Skeletal muscle tissue (tissue), 1 donor: ENCODE measurements at regions not wholly inside any gene's neighbourhood (a gene's known extent, or its start where the extent isn't known, plus 50 kb on each side); places are given as distances from the start of the nearest gene placed in this dataset.

Experiments used
- small RNA-seq: library from RNA; depleted of rRNA; stranded (forward); fragments of <200 nt; gene quantifications from one replicate; pipeline ENCODE3, GENCODE V24; 2014

Small RNA genes in the stretch of these regions (small RNA-seq; reads per million reads assigned to genes)
- gene RNU4-79P = 0.09 reads per million
